CD4-positive, CD25-positive, alpha-beta regulatory T cell (primary cell): ENCODE measurements at regions not wholly inside any gene's neighbourhood (a gene's known extent, or its start where the extent isn't known, plus 50 kb on each side); places are given as distances from the start of the nearest gene placed in this dataset.

Experiments
- ATAC-seq, 2 donors: fragments of 150-1000 bp; cut with Tn5 transposase; one replicate each; pipeline ENCODE4 v1.10.0; 2021; ENCODE audit warnings: low read depth in 2 of 2, moderate number of reproducible peaks in 2 of 2, moderate library complexity in 1 of 2
- DNase-seq, 3 donors: peaks; one replicate each; pipeline versions ENCODE4 v3.0.0 to v3.0.0-alpha.2; 2012 to 2022; ENCODE audit warnings: mixed read lengths in 1 of 3
- H3K27ac ChIP-seq: one replicate; pipeline ENCODE4 v1.7.0; 2013; ENCODE audit warnings: mild to moderate bottlenecking, low read length; ENCODE audit not compliant: insufficient read depth, poor library complexity, severe bottlenecking
- H3K27me3 ChIP-seq: one replicate; pipeline ENCODE4 v1.7.0; 2013; ENCODE audit warnings: low read length; ENCODE audit not compliant: control insufficient read depth, insufficient read depth
- H3K36me3 ChIP-seq: one replicate; pipeline ENCODE4 v1.7.0; 2013; ENCODE audit warnings: mild to moderate bottlenecking, low read length, moderate library complexity; ENCODE audit not compliant: control insufficient read depth, insufficient read depth
- H3K4me1 ChIP-seq: 2 replicates; pipeline ENCODE4 v1.7.0; 2013; ENCODE audit warnings: mild to moderate bottlenecking, low read length; ENCODE audit not compliant: insufficient read depth, control insufficient read depth, poor library complexity, severe bottlenecking
- H3K4me3 ChIP-seq: one replicate; pipeline ENCODE4 v1.7.0; 2013; ENCODE audit warnings: low read depth, mild to moderate bottlenecking, low read length, moderate library complexity
- H3K9me3 ChIP-seq, 2 experiments: 1 replicate in 1 of 2; 2 replicates in 1 of 2; pipeline ENCODE4 v1.7.0; 2013; ENCODE audit warnings: low read length in 2 of 2, mild to moderate bottlenecking in 1 of 2, moderate library complexity in 1 of 2; ENCODE audit not compliant: control insufficient read depth in 2 of 2
- H3K27ac Mint-ChIP-seq, 3 donors: one replicate each; pipeline ENCODE4 v1.8.0; 2020 to 2022; ENCODE audit warnings: mild to moderate bottlenecking in 3 of 3, mixed read lengths in 3 of 3, moderate library complexity in 2 of 3
- H3K27me3 Mint-ChIP-seq: one replicate; pipeline ENCODE4 v1.8.0; 2022; ENCODE audit warnings: mild to moderate bottlenecking, mixed read lengths
- H3K36me3 Mint-ChIP-seq: one replicate; pipeline ENCODE4 v1.8.0; 2020; ENCODE audit warnings: mixed read lengths
- H3K4me1 Mint-ChIP-seq, 4 donors: one replicate each; pipeline ENCODE4 v1.8.0; 2020 to 2022; ENCODE audit warnings: mixed read lengths in 4 of 4, mild to moderate bottlenecking in 1 of 4
- H3K4me3 Mint-ChIP-seq, 4 donors: one replicate each; pipeline ENCODE4 v1.8.0; 2020 to 2022; ENCODE audit warnings: mild to moderate bottlenecking in 4 of 4, mixed read lengths in 4 of 4, moderate library complexity in 3 of 4
- H3K9me3 Mint-ChIP-seq, 7 donors: one replicate each; pipeline ENCODE4 v1.8.0; 2020 to 2022; ENCODE audit warnings: mixed read lengths in 7 of 7, mild to moderate bottlenecking in 3 of 7, moderate library complexity in 2 of 7

DNA sequence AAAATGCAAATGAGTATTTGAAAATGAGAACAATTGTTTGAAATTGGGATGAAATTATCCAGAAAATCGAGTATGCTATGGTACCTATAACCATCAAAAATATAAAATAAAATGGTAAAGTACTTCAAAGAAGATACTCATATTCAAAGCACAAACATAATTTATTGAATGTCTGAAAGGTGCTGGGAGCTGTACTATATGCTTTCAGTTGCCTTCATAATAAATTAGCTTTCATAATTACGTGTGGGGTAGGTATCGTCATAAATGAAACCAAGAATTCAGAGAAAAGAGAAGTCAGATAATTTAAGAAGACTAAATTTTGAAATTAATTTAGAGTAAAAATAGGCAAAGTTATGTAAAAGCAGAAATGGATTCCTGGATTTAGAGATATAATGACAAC lies 721.9 kb upstream of the ACVR2A start:
- H3K27ac ChIP-seq: no peak overlapping the region
- H3K9me3 Mint-ChIP-seq: peaks cover 0 to 9% (median 6%) of the 10 kb centered on the region in 7 donors
- ATAC-seq (no peak), DNase-seq (no peak)
- no peak overlapping the region for H3K4me3 Mint-ChIP-seq
- H3K36me3 ChIP-seq: no peaks in the 10 kb centered on the region
- H3K9me3 ChIP-seq: no peaks in the 10 kb centered on the region
- H3K27ac Mint-ChIP-seq: no peak overlapping the region
- no peaks in the 10 kb centered on the region for H3K27me3 ChIP-seq
- peaks cover 6% of the 10 kb centered on the region for H3K27me3 Mint-ChIP-seq
- no peaks in the 10 kb centered on the region for H3K4me1 ChIP-seq
- no peak overlapping the region for H3K4me3 ChIP-seq
- H3K4me1 Mint-ChIP-seq: no peaks in the 10 kb centered on the region
- no peaks in the 10 kb centered on the region for H3K36me3 Mint-ChIP-seq

DNA sequence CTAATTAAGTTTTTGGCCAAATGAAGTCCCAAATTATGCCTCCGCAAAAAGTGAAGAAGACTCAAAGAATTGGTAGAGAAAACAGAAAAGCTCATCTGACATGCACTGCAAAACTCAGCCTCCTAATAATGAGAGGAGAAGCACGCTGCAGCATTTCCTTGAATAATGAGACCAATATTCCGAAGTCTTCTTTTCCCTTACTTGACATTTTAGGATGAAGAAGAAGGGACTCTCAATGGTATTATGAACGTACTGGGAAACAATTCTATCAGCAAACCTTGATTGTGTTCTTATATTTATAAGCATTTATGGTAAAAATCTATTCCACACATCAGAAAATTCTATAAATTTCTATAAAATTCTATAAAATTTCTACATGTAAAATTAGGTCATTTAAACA lies 733.9 kb upstream of the ACVR2A start:
- Histone ChIP-seq H3K9me3 (no peaks in the 10 kb centered on the region), H3K36me3 (no peaks in the 10 kb centered on the region), H3K4me1 (no peaks in the 10 kb centered on the region), H3K4me3 (no peak overlapping the region), H3K27ac (no peak overlapping the region), H3K27me3 (peaks cover 2% of the 10 kb centered on the region)
- Mint-ChIP-seq H3K9me3 (peaks cover 0 to 4% (median 2%) of the 10 kb centered on the region in 7 donors), H3K27me3 (no peaks in the 10 kb centered on the region), H3K4me3 (no peak overlapping the region), H3K27ac (no peak overlapping the region), H3K36me3 (no peaks in the 10 kb centered on the region), H3K4me1 (no peaks in the 10 kb centered on the region)
- DNase-seq (no peak), ATAC-seq (no peak)

DNA sequence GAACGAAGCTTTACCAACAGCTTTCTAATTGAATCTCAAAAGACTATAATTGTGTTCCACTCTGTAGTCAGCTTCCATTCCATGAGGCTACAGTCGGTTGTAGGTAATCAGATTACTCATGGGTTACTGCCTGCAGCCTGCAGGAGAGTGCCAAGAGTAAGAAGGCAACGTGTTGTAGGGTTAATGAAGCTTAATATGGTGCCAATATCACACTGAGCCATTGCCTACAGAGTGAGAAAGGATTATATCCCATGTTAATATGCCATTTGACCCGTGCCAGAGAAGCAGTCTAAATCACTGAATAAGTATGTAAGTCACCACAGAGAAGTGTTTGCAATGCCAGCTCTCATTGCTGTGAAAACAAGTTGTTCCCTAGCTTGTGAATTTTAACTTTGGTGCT lies 734.5 kb upstream of the ACVR2A start:
- peaks cover 2% of the 10 kb centered on the region for H3K27me3 ChIP-seq
- no peaks in the 10 kb centered on the region for H3K9me3 ChIP-seq
- no peak for DNase-seq

GRCh38 chr2:147109291-147109690 lies 735.5 kb upstream of the ACVR2A start:
- Histone ChIP-seq H3K4me1 (no peaks in the 10 kb centered on the region), H3K27me3 (peaks cover 2% of the 10 kb centered on the region), H3K36me3 (no peaks in the 10 kb centered on the region), H3K9me3 (no peaks in the 10 kb centered on the region), H3K27ac (no peak overlapping the region), H3K4me3 (no peak overlapping the region)
- no peaks in the 10 kb centered on the region for H3K4me1 Mint-ChIP-seq
- no peak overlapping the region for H3K27ac Mint-ChIP-seq
- peaks cover 0 to 6% (median 2%) of the 10 kb centered on the region in 7 donors for H3K9me3 Mint-ChIP-seq
- no peak overlapping the region for H3K4me3 Mint-ChIP-seq
- no peaks in the 10 kb centered on the region for H3K27me3 Mint-ChIP-seq
- no peaks in the 10 kb centered on the region for H3K36me3 Mint-ChIP-seq
- no peak for DNase-seq
- ATAC-seq: no peak

More for the DNA sequence above, 734.5 kb upstream of the ACVR2A start:
- no peaks in the 10 kb centered on the region for H3K4me1 ChIP-seq
- ATAC-seq: no peak
- peaks cover 0 to 5% (median 2%) of the 10 kb centered on the region in 7 donors for H3K9me3 Mint-ChIP-seq
- H3K4me1 Mint-ChIP-seq: no peaks in the 10 kb centered on the region
- no peaks in the 10 kb centered on the region for H3K27me3 Mint-ChIP-seq
- H3K27ac ChIP-seq: no peak overlapping the region
- H3K4me3 Mint-ChIP-seq: no peak overlapping the region
- H3K36me3 ChIP-seq: no peaks in the 10 kb centered on the region
- H3K27ac Mint-ChIP-seq: no peak overlapping the region
- no peak overlapping the region for H3K4me3 ChIP-seq
- H3K36me3 Mint-ChIP-seq: no peaks in the 10 kb centered on the region

DNA sequence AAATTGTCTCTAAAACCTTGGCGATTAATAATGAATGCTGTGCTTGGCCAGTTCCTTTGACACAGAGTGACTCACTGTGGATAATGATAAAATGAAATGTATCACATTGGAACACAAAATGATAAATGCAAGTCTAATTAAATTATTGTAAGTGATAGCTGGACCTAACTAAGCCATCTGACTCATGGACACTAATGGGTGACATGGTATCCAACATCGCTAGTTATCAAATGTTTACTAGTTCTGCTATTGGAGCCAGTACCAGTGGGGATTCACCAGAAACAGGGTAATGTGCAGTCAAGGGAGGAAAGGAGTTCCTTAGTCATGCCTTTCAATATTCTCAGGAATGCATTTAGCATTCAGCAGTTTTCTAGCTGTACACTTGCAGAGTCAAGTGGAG lies 736.3 kb upstream of the ACVR2A start:
- Histone ChIP-seq H3K4me3 (no peak overlapping the region), H3K4me1 (no peaks in the 10 kb centered on the region), H3K9me3 (no peaks in the 10 kb centered on the region), H3K36me3 (no peaks in the 10 kb centered on the region), H3K27me3 (peaks cover 2% of the 10 kb centered on the region), H3K27ac (no peak overlapping the region)
- H3K27me3 Mint-ChIP-seq: no peaks in the 10 kb centered on the region
- H3K4me1 Mint-ChIP-seq: no peaks in the 10 kb centered on the region
- no peak overlapping the region for H3K27ac Mint-ChIP-seq
- no peaks in the 10 kb centered on the region for H3K36me3 Mint-ChIP-seq
- H3K4me3 Mint-ChIP-seq: no peak overlapping the region
- DNase-seq (no peak), ATAC-seq (no peak)
- peaks cover 0 to 5% (median 2%) of the 10 kb centered on the region in 7 donors for H3K9me3 Mint-ChIP-seq

DNA sequence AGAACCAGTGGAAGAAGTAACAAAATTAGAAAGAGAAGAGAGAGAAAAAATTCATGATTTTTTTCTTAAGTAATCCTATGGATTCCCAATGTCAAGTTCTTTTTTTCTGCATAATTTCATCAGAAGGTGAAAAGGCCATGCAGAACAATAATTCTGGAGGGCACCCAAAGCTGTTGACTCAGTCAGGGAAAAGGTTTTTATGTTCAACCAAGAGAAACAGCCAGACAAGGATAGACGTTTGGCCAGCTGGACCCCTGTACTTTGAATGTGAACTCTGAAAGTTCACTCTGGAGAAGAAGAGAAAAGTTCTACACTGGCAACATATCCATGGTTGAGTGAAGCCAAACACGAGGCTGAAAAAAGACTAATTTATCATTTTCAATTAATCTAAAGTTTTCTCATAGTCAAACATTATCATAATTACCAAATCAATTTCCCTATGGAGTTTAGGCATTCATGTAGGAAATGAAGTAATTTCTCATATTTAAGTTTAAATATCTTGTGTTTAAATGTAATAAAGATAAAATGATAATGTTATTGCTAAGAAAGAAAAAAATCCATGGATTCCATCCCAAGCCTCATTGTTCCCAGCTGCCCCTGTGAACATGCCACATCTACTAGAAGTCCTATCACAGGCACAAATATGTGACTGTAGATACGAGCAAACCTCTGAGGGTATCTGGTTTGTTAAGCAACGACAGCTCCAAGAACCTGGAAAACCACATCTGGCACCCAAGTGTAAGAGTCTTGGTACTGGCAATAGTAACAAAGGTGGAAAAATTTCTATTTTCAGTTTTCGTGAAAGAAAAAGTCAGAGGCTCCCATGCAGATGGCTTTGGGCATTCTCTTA lies 742.7 kb upstream of the ACVR2A start:
- H3K27ac ChIP-seq: no peak overlapping the region
- H3K36me3 ChIP-seq: no peaks in the 10 kb centered on the region
- no peaks in the 10 kb centered on the region for H3K27me3 ChIP-seq
- no peaks in the 10 kb centered on the region for H3K36me3 Mint-ChIP-seq
- H3K4me3 ChIP-seq: no peak overlapping the region
- H3K27ac Mint-ChIP-seq: no peak overlapping the region
- DNase-seq (no peak), ATAC-seq (no peak)
- no peaks in the 10 kb centered on the region for H3K9me3 ChIP-seq
- H3K4me1 ChIP-seq: no peaks in the 10 kb centered on the region
- no peaks in the 10 kb centered on the region for H3K27me3 Mint-ChIP-seq
- no peak overlapping the region for H3K4me3 Mint-ChIP-seq
- H3K9me3 Mint-ChIP-seq: peaks cover 0 to 5% (median 2%) of the 10 kb centered on the region in 7 donors
- no peaks in the 10 kb centered on the region for H3K4me1 Mint-ChIP-seq

DNA sequence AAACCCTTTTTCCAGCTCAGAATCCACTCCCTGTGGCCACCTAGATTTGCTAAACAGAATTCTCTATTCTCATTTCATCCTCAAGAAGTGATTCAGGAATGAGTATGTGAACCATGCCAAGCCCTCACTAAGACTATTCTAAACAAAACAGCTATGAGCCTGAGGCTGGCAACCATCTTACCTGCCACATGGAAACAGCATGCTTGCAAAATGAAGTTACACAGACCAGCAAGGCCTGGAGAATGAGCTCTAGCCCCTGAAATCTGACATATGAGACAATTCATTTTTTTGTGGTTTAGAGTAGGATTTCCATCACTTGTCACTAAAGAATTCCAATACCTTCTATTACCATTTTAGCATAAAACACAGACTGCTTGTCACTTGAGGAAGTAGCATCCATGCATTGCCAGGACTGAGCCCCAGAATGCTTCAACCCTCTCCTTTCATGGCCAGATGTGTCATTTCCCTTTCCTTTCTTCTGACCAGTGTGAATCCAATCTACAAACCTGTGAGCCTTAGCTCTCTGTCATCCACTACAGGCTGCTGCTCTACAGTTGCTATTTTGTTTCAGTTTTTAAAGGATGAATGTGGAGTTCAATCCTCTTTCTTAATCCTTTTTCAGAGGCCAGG lies 744.3 kb upstream of the ACVR2A start:
- DNase-seq (no peak), ATAC-seq (no peak)
- Mint-ChIP-seq H3K9me3 (peaks cover 0 to 5% (median 4%) of the 10 kb centered on the region in 7 donors), H3K27me3 (no peaks in the 10 kb centered on the region), H3K27ac (no peak overlapping the region), H3K4me3 (no peak overlapping the region), H3K4me1 (no peaks in the 10 kb centered on the region), H3K36me3 (no peaks in the 10 kb centered on the region)
- Histone ChIP-seq H3K36me3 (no peaks in the 10 kb centered on the region), H3K27me3 (no peaks in the 10 kb centered on the region), H3K4me3 (no peak overlapping the region), H3K9me3 (no peaks in the 10 kb centered on the region), H3K27ac (no peak overlapping the region), H3K4me1 (no peaks in the 10 kb centered on the region)

- Histone ChIP-seq H3K4me1 (no peaks in the 10 kb centered on the region), H3K27me3 (no peaks in the 10 kb centered on the region), H3K36me3 (no peaks in the 10 kb centered on the region), H3K9me3 (no peaks in the 10 kb centered on the region), H3K4me3 (no peak overlapping the region), H3K27ac (no peak overlapping the region)
- H3K36me3 Mint-ChIP-seq: no peaks in the 10 kb centered on the region
- no peak overlapping the region for H3K4me3 Mint-ChIP-seq
- H3K27ac Mint-ChIP-seq: no peak overlapping the region
- DNase-seq (no peak), ATAC-seq (no peak)
- peaks cover 0 to 5% (median 3%) of the 10 kb centered on the region in 7 donors for H3K9me3 Mint-ChIP-seq
- no peaks in the 10 kb centered on the region for H3K4me1 Mint-ChIP-seq
- no peaks in the 10 kb centered on the region for H3K27me3 Mint-ChIP-seq
Measured at GRCh38 chr2:147099845-147100244, 745.0 kb upstream of the ACVR2A start.
